ENCODE measurements at regions not wholly inside any gene's neighbourhood (a gene's known extent, or its start where the extent isn't known, plus 50 kb on each side); places are given as distances from the start of the nearest gene placed in this dataset.

- TF ChIP-seq EZH2 (IDR thresholded peaks at IDR 0.05; ENCODE audit: insufficient read depth, poor library complexity, severe bottlenecking) (no peak), EZH2phosphoT487 (IDR thresholded peaks at IDR 0.05; ENCODE audit: insufficient read depth, low read depth) (no peak)
Observed at GRCh38 chr5:128714551-128714950, 176.5 kb upstream of the FBN2 start.
